ENCODE measurements at regions not wholly inside any gene's neighbourhood (a gene's known extent, or its start where the extent isn't known, plus 50 kb on each side); places are given as distances from the start of the nearest gene placed in this dataset.

GRCh38 chr1:114331936-114332335 is 178.3 kb upstream of the SYT6 start:
- TF ChIP-seq, protein P1, sequence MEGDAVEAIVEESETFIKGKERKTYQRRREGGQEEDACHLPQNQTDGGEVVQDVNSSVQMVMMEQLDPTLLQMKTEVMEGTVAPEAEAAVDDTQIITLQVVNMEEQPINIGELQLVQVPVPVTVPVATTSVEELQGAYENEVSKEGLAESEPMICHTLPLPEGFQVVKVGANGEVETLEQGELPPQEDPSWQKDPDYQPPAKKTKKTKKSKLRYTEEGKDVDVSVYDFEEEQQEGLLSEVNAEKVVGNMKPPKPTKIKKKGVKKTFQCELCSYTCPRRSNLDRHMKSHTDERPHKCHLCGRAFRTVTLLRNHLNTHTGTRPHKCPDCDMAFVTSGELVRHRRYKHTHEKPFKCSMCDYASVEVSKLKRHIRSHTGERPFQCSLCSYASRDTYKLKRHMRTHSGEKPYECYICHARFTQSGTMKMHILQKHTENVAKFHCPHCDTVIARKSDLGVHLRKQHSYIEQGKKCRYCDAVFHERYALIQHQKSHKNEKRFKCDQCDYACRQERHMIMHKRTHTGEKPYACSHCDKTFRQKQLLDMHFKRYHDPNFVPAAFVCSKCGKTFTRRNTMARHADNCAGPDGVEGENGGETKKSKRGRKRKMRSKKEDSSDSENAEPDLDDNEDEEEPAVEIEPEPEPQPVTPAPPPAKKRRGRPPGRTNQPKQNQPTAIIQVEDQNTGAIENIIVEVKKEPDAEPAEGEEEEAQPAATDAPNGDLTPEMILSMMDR (conservative IDR thresholded peaks at IDR 0.05) = no peak
- no peak for TF ChIP-seq ZFX (IDR thresholded peaks at IDR 0.05)

All from C4-2B (cell line).